ENCODE measurements at regions not wholly inside any gene's neighbourhood (a gene's known extent, or its start where the extent isn't known, plus 50 kb on each side); places are given as distances from the start of the nearest gene placed in this dataset.

- TF ChIP-seq POLR2A (IDR thresholded peaks at IDR 0.05; ENCODE audit: low read depth, low read length) (no peak), SMC3 (IDR thresholded peaks at IDR 0.05; ENCODE audit: low read depth, low read length) (no peak), MAZ (IDR thresholded peaks at IDR 0.05; ENCODE audit: borderline replicate concordance, low read depth, low read length) (no peak), RFX5 (IDR thresholded peaks at IDR 0.05; ENCODE audit: low read depth, low read length) (no peak)
- TF ChIP-seq, protein P1, sequence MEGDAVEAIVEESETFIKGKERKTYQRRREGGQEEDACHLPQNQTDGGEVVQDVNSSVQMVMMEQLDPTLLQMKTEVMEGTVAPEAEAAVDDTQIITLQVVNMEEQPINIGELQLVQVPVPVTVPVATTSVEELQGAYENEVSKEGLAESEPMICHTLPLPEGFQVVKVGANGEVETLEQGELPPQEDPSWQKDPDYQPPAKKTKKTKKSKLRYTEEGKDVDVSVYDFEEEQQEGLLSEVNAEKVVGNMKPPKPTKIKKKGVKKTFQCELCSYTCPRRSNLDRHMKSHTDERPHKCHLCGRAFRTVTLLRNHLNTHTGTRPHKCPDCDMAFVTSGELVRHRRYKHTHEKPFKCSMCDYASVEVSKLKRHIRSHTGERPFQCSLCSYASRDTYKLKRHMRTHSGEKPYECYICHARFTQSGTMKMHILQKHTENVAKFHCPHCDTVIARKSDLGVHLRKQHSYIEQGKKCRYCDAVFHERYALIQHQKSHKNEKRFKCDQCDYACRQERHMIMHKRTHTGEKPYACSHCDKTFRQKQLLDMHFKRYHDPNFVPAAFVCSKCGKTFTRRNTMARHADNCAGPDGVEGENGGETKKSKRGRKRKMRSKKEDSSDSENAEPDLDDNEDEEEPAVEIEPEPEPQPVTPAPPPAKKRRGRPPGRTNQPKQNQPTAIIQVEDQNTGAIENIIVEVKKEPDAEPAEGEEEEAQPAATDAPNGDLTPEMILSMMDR (conservative IDR thresholded peaks at IDR 0.05; ENCODE audit: low read depth, low read length), result no peak
Measured at GRCh38 chr13:62084728-62085127, 669.1 kb upstream of the PCDH20 start.
